ENCODE measurements at regions not wholly inside any gene's neighbourhood (a gene's known extent, or its start where the extent isn't known, plus 50 kb on each side); places are given as distances from the start of the nearest gene placed in this dataset.
"Not testable (repeated sequence)": the region's sequence is repeated elsewhere in the genome, so short reads cannot be mapped to it uniquely, and the experiment has no call there.

DNA sequence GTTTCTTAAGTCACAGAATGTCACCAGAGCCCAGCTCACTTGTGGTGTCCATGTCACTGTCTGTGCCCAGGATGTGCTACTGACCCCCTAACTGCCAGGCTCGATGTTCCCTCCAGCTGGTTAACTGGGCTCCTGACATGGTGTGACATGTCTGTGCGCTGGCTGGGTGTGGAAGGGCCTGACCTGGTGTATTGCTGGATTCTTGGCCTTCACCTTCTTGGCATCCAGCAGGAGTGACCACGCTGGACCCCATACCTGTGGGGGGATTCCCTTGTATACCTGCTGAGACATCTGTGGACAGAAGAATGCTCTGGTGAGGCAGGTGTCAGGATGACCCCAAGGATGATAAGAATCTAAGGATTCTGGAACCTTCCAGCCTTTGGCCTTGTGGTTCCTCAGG lies 1690.1 kb downstream of the TP53TG3F start:
- H3K9me3 Mint-ChIP-seq, result peaks cover 6 to 11% of the 10 kb centered on the region in 2 donors
- H3K27me3 Mint-ChIP-seq (ENCODE audit: low read depth in 2 of 2), result no peaks in the 10 kb centered on the region
- no peak overlapping the region for H3K4me3 Mint-ChIP-seq
- no peaks in the 10 kb centered on the region for H3K4me1 Mint-ChIP-seq
- ATAC-seq (no peak), DNase-seq (no peak)
- 63% methylated on average over 3 of the region's 3 CpGs for WGBS (ENCODE audit: insufficient coverage)
- Histone ChIP-seq H3K9me3 (ENCODE audit: control insufficient read depth, insufficient read depth, low read length) (peaks cover 71% of the 10 kb centered on the region), H3K27me3 (ENCODE audit: control insufficient read depth, insufficient read depth, low read length) (no peaks in the 10 kb centered on the region), H3K4me1 (ENCODE audit: control insufficient read depth, insufficient read depth, low read length) (no peaks in the 10 kb centered on the region), H3K36me3 (ENCODE audit: control insufficient read depth, insufficient read depth, low read length) (no peaks in the 10 kb centered on the region), H3K27ac (ENCODE audit: low read length) (no peak overlapping the region), H3K4me3 (ENCODE audit: low read length) (no peak overlapping the region)
- intact Hi-C loops (cut with micrococcal nuclease), result no loop called here
- no peak overlapping the region for H3K27ac Mint-ChIP-seq
- no peak for TF ChIP-seq CTCF (IDR thresholded peaks at IDR 0.05)
- no peaks in the 10 kb centered on the region for H3K36me3 Mint-ChIP-seq

GRCh38 chr16:35150805-35151312 lies 1691.4 kb downstream of the TP53TG3F start:
- peaks cover 65% of the 10 kb centered on the region for H3K9me3 ChIP-seq (ENCODE audit: control insufficient read depth, insufficient read depth, low read length)
- H3K4me1 ChIP-seq (ENCODE audit: control insufficient read depth, insufficient read depth, low read length), result no peaks in the 10 kb centered on the region
- ATAC-seq (no peak), DNase-seq (no peak)
- Mint-ChIP-seq H3K4me1 (no peaks in the 10 kb centered on the region), H3K27ac (no peak overlapping the region), H3K27me3 (ENCODE audit: low read depth in 2 of 2) (no peaks in the 10 kb centered on the region), H3K9me3 (peaks cover 8 to 11% of the 10 kb centered on the region in 2 donors), H3K36me3 (peaks cover under 1% of the 10 kb centered on the region), H3K4me3 (no peak overlapping the region)
- no peak for TF ChIP-seq CTCF (IDR thresholded peaks at IDR 0.05)
- no peak overlapping the region for H3K4me3 ChIP-seq (ENCODE audit: low read length)
- H3K27ac ChIP-seq (ENCODE audit: low read length), result no peak overlapping the region
- H3K36me3 ChIP-seq (ENCODE audit: control insufficient read depth, insufficient read depth, low read length), result no peaks in the 10 kb centered on the region
- intact Hi-C loops (cut with micrococcal nuclease), result no loop called here
- WGBS (ENCODE audit: insufficient coverage), result 89% methylated on average over 1 of the region's 1 CpG
- H3K27me3 ChIP-seq (ENCODE audit: control insufficient read depth, insufficient read depth, low read length), result no peaks in the 10 kb centered on the region

- Mint-ChIP-seq H3K27ac (no peak overlapping the region), H3K9me3 (peaks cover 11 to 15% of the 10 kb centered on the region in 2 donors), H3K4me1 (no peaks in the 10 kb centered on the region), H3K27me3 (ENCODE audit: low read depth in 2 of 2) (no peaks in the 10 kb centered on the region), H3K36me3 (peaks cover 10% of the 10 kb centered on the region), H3K4me3 (no peak overlapping the region)
- TF ChIP-seq CTCF (IDR thresholded peaks at IDR 0.05), result no peak
- H3K9me3 ChIP-seq (ENCODE audit: control insufficient read depth, insufficient read depth, low read length), result peaks cover 53% of the 10 kb centered on the region
- H3K36me3 ChIP-seq (ENCODE audit: control insufficient read depth, insufficient read depth, low read length), result no peaks in the 10 kb centered on the region
- no peak for ATAC-seq
- H3K27me3 ChIP-seq (ENCODE audit: control insufficient read depth, insufficient read depth, low read length), result no peaks in the 10 kb centered on the region
- DNase-seq, result no peak
- 29% methylated on average over 1 of the region's 1 CpG for WGBS (ENCODE audit: insufficient coverage)
- no peak overlapping the region for H3K4me3 ChIP-seq (ENCODE audit: low read length)
- intact Hi-C loops (cut with micrococcal nuclease), result no loop called here
- H3K4me1 ChIP-seq (ENCODE audit: control insufficient read depth, insufficient read depth, low read length), result no peaks in the 10 kb centered on the region
- no peak overlapping the region for H3K27ac ChIP-seq (ENCODE audit: low read length)
Measured at GRCh38 chr16:35152067-35152627, 1692.7 kb downstream of the TP53TG3F start.

DNA sequence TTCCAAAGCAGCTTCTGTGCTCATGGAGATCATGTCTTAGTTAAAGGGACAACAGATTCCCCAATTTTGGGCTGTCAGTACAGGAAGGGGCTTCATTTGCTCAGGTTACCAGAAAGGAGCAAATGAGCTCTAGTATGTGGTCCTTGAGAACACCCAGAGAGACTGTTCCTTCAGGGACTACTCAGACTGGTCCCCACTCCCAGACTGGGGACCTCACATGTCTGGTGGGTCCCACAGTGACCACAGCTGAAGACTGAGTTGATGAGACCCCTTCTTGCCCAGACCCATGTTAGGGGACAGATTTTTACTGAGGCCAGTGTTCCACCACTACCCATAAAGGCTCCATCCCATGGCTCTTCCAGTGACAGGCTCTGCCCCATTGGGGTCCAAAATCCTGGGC lies 1695.2 kb downstream of the TP53TG3F start:
- no peak for ATAC-seq
- H3K9me3 Mint-ChIP-seq, result peaks cover 16 to 22% of the 10 kb centered on the region in 2 donors
- TF ChIP-seq CTCF (IDR thresholded peaks at IDR 0.05), result no peak
- no peak overlapping the region for H3K27ac Mint-ChIP-seq
- Histone ChIP-seq H3K4me1 (ENCODE audit: control insufficient read depth, insufficient read depth, low read length) (no peaks in the 10 kb centered on the region), H3K36me3 (ENCODE audit: control insufficient read depth, insufficient read depth, low read length) (no peaks in the 10 kb centered on the region), H3K27ac (ENCODE audit: low read length) (no peak overlapping the region), H3K4me3 (ENCODE audit: low read length) (no peak overlapping the region), H3K27me3 (ENCODE audit: control insufficient read depth, insufficient read depth, low read length) (no peaks in the 10 kb centered on the region), H3K9me3 (ENCODE audit: control insufficient read depth, insufficient read depth, low read length) (peaks cover 30% of the 10 kb centered on the region)
- intact Hi-C loops (cut with micrococcal nuclease), result no loop called here
- H3K4me3 Mint-ChIP-seq, result no peak overlapping the region
- no peaks in the 10 kb centered on the region for H3K27me3 Mint-ChIP-seq (ENCODE audit: low read depth in 2 of 2)
- DNase-seq, result no peak
- peaks cover 10% of the 10 kb centered on the region for H3K36me3 Mint-ChIP-seq
- H3K4me1 Mint-ChIP-seq, result no peaks in the 10 kb centered on the region

- H3K4me3 ChIP-seq (ENCODE audit: low read length); DNase-seq; ATAC-seq; H3K36me3 ChIP-seq (ENCODE audit: control insufficient read depth, insufficient read depth, low read length); H3K4me3 Mint-ChIP-seq; H3K27ac ChIP-seq (ENCODE audit: low read length); H3K27me3 ChIP-seq (ENCODE audit: control insufficient read depth, insufficient read depth, low read length); H3K27ac Mint-ChIP-seq; intact Hi-C loops (cut with micrococcal nuclease); H3K4me1 Mint-ChIP-seq; H3K4me1 ChIP-seq (ENCODE audit: control insufficient read depth, insufficient read depth, low read length); H3K9me3 ChIP-seq (ENCODE audit: control insufficient read depth, insufficient read depth, low read length); H3K27me3 Mint-ChIP-seq (ENCODE audit: low read depth in 2 of 2): not testable (repeated sequence)
- WGBS (ENCODE audit: insufficient coverage), result 81% methylated on average over 15 of the region's 15 CpGs
- Mint-ChIP-seq H3K9me3 (peaks cover 14 to 17% of the 10 kb centered on the region in 2 donors), H3K36me3 (peaks cover 10% of the 10 kb centered on the region)
Measured at GRCh38 chr16:35157549-35157948, 1698.1 kb downstream of the TP53TG3F start.

Data from natural killer cell (primary cell).